ENCODE measurements at regions not wholly inside any gene's neighbourhood (a gene's known extent, or its start where the extent isn't known, plus 50 kb on each side); places are given as distances from the start of the nearest gene placed in this dataset.

DNA sequence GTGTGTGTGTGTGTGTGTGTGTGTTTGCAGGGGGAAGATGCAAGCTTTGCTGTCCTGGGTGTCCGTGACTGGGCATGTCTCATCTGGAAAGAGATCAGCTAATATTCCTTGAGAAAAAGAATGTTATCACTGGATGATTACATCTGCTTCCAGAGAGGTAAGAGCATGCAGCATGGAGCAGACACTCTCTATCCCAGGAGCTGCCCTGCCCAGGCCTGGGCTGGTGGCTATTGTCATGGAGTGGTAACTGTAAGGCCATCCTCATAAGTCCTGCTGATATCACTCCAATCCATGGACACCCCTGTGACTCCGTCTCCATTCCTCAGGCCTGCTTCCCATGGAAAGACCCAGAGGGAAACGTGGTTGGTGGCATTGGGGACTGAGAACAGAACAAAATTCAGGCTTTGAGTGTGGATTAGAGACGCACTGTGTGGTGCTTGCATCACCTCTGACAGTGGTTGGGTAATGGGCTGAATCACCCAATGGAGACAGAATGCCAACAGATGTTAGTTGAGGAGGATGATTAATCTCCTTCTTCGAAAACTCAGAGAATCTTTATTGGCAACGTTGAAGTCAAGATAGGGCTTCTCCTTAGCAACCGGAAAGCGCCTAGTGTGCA is 52.0 kb upstream of the KCNIP1 start:
- DNase-seq (ENCODE audit: low spot score): peak; percentile 22
- peaks cover 0 to 11% (median 2%) of the 10 kb centered on the region in 4 donors for H3K9me3 ChIP-seq (ENCODE audit: control insufficient read depth in 4 of 4, low read length in 3 of 4)
- H3K27ac ChIP-seq (ENCODE audit: low read depth in 1 of 2, low read length in 2 of 2): no peak overlapping the region
- H3K36me3 ChIP-seq (ENCODE audit: control insufficient read depth in 4 of 4, insufficient read depth in 3 of 4, low read depth in 1 of 4, low read length in 3 of 4): no peaks in the 10 kb centered on the region
- no peak overlapping the region for H3K4me3 ChIP-seq (ENCODE audit: low read depth in 1 of 3, low read length in 3 of 3)
- WGBS: 76% methylated on average over 8 of the region's 8 CpGs
- no peaks in the 10 kb centered on the region for H3K4me1 ChIP-seq (ENCODE audit: control insufficient read depth in 4 of 4, insufficient read depth in 4 of 4, low read length in 3 of 4)
- no peak overlapping the region for H3K9ac ChIP-seq (ENCODE audit: low read depth in 1 of 2, low read length in 2 of 2)
- no peaks in the 10 kb centered on the region for H3K27me3 ChIP-seq (ENCODE audit: control insufficient read depth in 4 of 4, insufficient read depth in 4 of 4, low read length in 3 of 4)
- no peak for TF ChIP-seq JUND (IDR thresholded peaks at IDR 0.05)
- no peak for TF ChIP-seq YY1 (IDR thresholded peaks at IDR 0.05)
- TF ChIP-seq, protein P1, sequence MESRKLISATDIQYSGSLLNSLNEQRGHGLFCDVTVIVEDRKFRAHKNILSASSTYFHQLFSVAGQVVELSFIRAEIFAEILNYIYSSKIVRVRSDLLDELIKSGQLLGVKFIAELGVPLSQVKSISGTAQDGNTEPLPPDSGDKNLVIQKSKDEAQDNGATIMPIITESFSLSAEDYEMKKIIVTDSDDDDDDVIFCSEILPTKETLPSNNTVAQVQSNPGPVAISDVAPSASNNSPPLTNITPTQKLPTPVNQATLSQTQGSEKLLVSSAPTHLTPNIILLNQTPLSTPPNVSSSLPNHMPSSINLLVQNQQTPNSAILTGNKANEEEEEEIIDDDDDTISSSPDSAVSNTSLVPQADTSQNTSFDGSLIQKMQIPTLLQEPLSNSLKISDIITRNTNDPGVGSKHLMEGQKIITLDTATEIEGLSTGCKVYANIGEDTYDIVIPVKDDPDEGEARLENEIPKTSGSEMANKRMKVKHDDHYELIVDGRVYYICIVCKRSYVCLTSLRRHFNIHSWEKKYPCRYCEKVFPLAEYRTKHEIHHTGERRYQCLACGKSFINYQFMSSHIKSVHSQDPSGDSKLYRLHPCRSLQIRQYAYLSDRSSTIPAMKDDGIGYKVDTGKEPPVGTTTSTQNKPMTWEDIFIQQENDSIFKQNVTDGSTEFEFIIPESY (IDR thresholded peaks at IDR 0.05): no peak
- TF ChIP-seq RXRA (IDR thresholded peaks at IDR 0.05): no peak
- TF ChIP-seq, protein P2, sequence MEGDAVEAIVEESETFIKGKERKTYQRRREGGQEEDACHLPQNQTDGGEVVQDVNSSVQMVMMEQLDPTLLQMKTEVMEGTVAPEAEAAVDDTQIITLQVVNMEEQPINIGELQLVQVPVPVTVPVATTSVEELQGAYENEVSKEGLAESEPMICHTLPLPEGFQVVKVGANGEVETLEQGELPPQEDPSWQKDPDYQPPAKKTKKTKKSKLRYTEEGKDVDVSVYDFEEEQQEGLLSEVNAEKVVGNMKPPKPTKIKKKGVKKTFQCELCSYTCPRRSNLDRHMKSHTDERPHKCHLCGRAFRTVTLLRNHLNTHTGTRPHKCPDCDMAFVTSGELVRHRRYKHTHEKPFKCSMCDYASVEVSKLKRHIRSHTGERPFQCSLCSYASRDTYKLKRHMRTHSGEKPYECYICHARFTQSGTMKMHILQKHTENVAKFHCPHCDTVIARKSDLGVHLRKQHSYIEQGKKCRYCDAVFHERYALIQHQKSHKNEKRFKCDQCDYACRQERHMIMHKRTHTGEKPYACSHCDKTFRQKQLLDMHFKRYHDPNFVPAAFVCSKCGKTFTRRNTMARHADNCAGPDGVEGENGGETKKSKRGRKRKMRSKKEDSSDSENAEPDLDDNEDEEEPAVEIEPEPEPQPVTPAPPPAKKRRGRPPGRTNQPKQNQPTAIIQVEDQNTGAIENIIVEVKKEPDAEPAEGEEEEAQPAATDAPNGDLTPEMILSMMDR (IDR thresholded peaks at IDR 0.05; ENCODE audit: low read depth, low read length, missing input control): no peak
- TF ChIP-seq GABPA (IDR thresholded peaks at IDR 0.05 in 1 of 2, conservative IDR thresholded peaks at IDR 0.05 in 1 of 2): no peak
- TF ChIP-seq, protein P3, sequence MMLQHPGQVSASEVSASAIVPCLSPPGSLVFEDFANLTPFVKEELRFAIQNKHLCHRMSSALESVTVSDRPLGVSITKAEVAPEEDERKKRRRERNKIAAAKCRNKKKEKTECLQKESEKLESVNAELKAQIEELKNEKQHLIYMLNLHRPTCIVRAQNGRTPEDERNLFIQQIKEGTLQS (IDR thresholded peaks at IDR 0.05): no peak
- no peak for TF ChIP-seq FOXA2 (IDR thresholded peaks at IDR 0.05)

DNA sequence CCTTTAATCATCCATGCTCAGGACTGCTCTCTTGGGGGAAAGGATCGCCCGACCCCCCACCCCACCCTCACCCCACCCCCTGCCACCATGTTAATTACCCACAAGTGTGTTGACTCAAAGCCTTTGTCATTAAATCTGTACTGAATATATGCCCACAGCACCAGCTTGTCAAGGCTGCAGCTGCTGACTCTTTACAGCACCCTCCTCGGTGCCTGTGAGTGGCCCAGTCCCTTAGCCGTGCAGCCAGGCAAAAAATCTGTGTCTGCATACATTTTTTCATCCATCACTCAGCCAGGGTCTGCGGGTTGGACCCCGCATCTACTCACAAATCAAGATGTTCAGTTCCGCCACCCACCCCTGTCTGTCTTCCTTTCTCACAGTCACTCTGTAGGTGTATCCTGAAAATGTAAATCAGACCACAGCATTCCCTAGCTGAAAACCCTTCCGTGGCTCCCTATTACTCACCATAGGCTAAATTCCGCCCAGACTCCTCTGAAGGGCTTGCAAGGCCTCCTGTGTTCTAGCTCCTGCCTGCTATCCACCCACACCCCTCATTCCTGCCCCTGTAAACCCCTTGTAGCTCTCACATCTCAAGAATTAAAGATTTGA is 53.7 kb upstream of the KCNIP1 start:
- H3K27me3 ChIP-seq (ENCODE audit: control insufficient read depth in 4 of 4, insufficient read depth in 4 of 4, low read length in 3 of 4): no peaks in the 10 kb centered on the region
- no peaks in the 10 kb centered on the region for H3K36me3 ChIP-seq (ENCODE audit: control insufficient read depth in 4 of 4, insufficient read depth in 3 of 4, low read depth in 1 of 4, low read length in 3 of 4)
- H3K4me1 ChIP-seq (ENCODE audit: control insufficient read depth in 4 of 4, insufficient read depth in 4 of 4, low read length in 3 of 4): no peaks in the 10 kb centered on the region
- WGBS: 85% methylated on average over 9 of the region's 9 CpGs
- peaks cover 0 to 12% (median 2%) of the 10 kb centered on the region in 4 donors for H3K9me3 ChIP-seq (ENCODE audit: control insufficient read depth in 4 of 4, low read length in 3 of 4)
- DNase-seq (ENCODE audit: low spot score): peak; percentile 10
- H3K27ac ChIP-seq (ENCODE audit: low read depth in 1 of 2, low read length in 2 of 2): no peak overlapping the region
- no peak overlapping the region for H3K9ac ChIP-seq (ENCODE audit: low read depth in 1 of 2, low read length in 2 of 2)
- no peak for TF ChIP-seq NR2F2 (IDR thresholded peaks at IDR 0.05)
- no peak for TF ChIP-seq HNF4G (IDR thresholded peaks at IDR 0.05)
- no peak for TF ChIP-seq TAF1 (conservative IDR thresholded peaks at IDR 0.05)
- no peak for TF ChIP-seq FOXA2 (IDR thresholded peaks at IDR 0.05)
- no peak for TF ChIP-seq HNF4A (conservative IDR thresholded peaks at IDR 0.05)
- TF ChIP-seq, protein P3 (IDR thresholded peaks at IDR 0.05): no peak
- TF ChIP-seq RAD21 (IDR thresholded peaks at IDR 0.05): no peak
- TF ChIP-seq GABPA (IDR thresholded peaks at IDR 0.05 in 1 of 2, conservative IDR thresholded peaks at IDR 0.05 in 1 of 2): no peak
- no peak for TF ChIP-seq SP1 (IDR thresholded peaks at IDR 0.05)
- TF ChIP-seq FOXA1 (IDR thresholded peaks at IDR 0.05): no peak
- TF ChIP-seq, protein P1 (IDR thresholded peaks at IDR 0.05): no peak
- TF ChIP-seq, protein P4, sequence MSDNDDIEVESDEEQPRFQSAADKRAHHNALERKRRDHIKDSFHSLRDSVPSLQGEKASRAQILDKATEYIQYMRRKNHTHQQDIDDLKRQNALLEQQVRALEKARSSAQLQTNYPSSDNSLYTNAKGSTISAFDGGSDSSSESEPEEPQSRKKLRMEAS (IDR thresholded peaks at IDR 0.05): no peak
- TF ChIP-seq, protein P5, sequence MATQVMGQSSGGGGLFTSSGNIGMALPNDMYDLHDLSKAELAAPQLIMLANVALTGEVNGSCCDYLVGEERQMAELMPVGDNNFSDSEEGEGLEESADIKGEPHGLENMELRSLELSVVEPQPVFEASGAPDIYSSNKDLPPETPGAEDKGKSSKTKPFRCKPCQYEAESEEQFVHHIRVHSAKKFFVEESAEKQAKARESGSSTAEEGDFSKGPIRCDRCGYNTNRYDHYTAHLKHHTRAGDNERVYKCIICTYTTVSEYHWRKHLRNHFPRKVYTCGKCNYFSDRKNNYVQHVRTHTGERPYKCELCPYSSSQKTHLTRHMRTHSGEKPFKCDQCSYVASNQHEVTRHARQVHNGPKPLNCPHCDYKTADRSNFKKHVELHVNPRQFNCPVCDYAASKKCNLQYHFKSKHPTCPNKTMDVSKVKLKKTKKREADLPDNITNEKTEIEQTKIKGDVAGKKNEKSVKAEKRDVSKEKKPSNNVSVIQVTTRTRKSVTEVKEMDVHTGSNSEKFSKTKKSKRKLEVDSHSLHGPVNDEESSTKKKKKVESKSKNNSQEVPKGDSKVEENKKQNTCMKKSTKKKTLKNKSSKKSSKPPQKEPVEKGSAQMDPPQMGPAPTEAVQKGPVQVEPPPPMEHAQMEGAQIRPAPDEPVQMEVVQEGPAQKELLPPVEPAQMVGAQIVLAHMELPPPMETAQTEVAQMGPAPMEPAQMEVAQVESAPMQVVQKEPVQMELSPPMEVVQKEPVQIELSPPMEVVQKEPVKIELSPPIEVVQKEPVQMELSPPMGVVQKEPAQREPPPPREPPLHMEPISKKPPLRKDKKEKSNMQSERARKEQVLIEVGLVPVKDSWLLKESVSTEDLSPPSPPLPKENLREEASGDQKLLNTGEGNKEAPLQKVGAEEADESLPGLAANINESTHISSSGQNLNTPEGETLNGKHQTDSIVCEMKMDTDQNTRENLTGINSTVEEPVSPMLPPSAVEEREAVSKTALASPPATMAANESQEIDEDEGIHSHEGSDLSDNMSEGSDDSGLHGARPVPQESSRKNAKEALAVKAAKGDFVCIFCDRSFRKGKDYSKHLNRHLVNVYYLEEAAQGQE (IDR thresholded peaks at IDR 0.05): no peak
- TF ChIP-seq YY1 (IDR thresholded peaks at IDR 0.05): no peak
- TF ChIP-seq JUND (IDR thresholded peaks at IDR 0.05): no peak
- TF ChIP-seq, protein P2 (IDR thresholded peaks at IDR 0.05; ENCODE audit: low read depth, low read length, missing input control): no peak
- TF ChIP-seq RXRA (IDR thresholded peaks at IDR 0.05): no peak
- no peak for TF ChIP-seq EGR1 (IDR thresholded peaks at IDR 0.05; ENCODE audit: low read depth in 2 of 2)
- H3K4me3 ChIP-seq (ENCODE audit: low read depth in 1 of 3, low read length in 3 of 3): no peak overlapping the region
